Natural killer cell (primary cell): ENCODE measurements at regions not wholly inside any gene's neighbourhood (a gene's known extent, or its start where the extent isn't known, plus 50 kb on each side); places are given as distances from the start of the nearest gene placed in this dataset.

Experiments
- ATAC-seq, 3 donors: fragments of 150-1000 bp in 2 of 3; fragments of 200-7000 bp in 1 of 3; cut with Tn5 transposase; 1 replicate in 1 of 3; 2 replicates in 2 of 3; pipeline ENCODE4 v1.10.0; 2021; ENCODE audit warnings: mild to moderate bottlenecking in 2 of 3, moderate library complexity in 2 of 3
- DNase-seq, 2 donors: peaks; one replicate each; pipeline versions ENCODE4 v3.0.0 to v3.0.0-alpha.2; 2013 to 2021; ENCODE audit warnings: mixed read lengths in 1 of 2
- H3K27ac ChIP-seq: one replicate; pipeline ENCODE4 v1.5.1; 2013; ENCODE audit warnings: mild to moderate bottlenecking, low read length
- H3K27me3 ChIP-seq: one replicate; pipeline ENCODE4 v1.6.1; 2013; ENCODE audit warnings: low read length; ENCODE audit not compliant: control insufficient read depth, insufficient read depth
- H3K36me3 ChIP-seq: one replicate; pipeline ENCODE4 v1.6.1; 2013; ENCODE audit warnings: low read length; ENCODE audit not compliant: control insufficient read depth, insufficient read depth
- H3K4me1 ChIP-seq: one replicate; pipeline ENCODE4 v1.6.1; 2013; ENCODE audit warnings: low read length; ENCODE audit not compliant: control insufficient read depth, insufficient read depth
- H3K4me3 ChIP-seq: one replicate; pipeline ENCODE4 v1.5.1; 2013; ENCODE audit warnings: low read length
- H3K9me3 ChIP-seq: one replicate; pipeline ENCODE4 v1.6.1; 2013; ENCODE audit warnings: low read length; ENCODE audit not compliant: control insufficient read depth, insufficient read depth
- H3K27ac Mint-ChIP-seq, 2 donors: one replicate each; pipeline ENCODE4 v1.8.0; 2022; ENCODE audit warnings: mild to moderate bottlenecking in 2 of 2, mixed read lengths in 2 of 2, moderate library complexity in 1 of 2
- H3K27me3 Mint-ChIP-seq, 2 donors: one replicate each; pipeline ENCODE4 v1.8.0; 2022; ENCODE audit warnings: low read depth in 2 of 2, mixed read lengths in 2 of 2
- H3K36me3 Mint-ChIP-seq: one replicate; pipeline ENCODE4 v1.8.0; 2022; ENCODE audit warnings: mixed read lengths
- H3K4me1 Mint-ChIP-seq, 2 donors: one replicate each; pipeline ENCODE4 v1.8.0; 2022; ENCODE audit warnings: mixed read lengths in 2 of 2
- H3K4me3 Mint-ChIP-seq: one replicate; pipeline ENCODE4 v1.8.0; 2022; ENCODE audit warnings: mild to moderate bottlenecking, moderate library complexity, mixed read lengths
- H3K9me3 Mint-ChIP-seq, 2 donors: one replicate each; pipeline ENCODE4 v1.8.0; 2022; ENCODE audit warnings: mixed read lengths in 2 of 2
- WGBS: methylation state at CpG from one replicate; pipeline ENCODE4 v1.1.7; 2013; ENCODE audit warnings: missing lambda C conversion rate; ENCODE audit not compliant: insufficient coverage; 5-methylcytosine and 5-hydroxymethylcytosine counted together
- intact Hi-C: fragments of 100-400 bp; cut with micrococcal nuclease; formaldehyde crosslinking; loops from one replicate; pipeline ENCODE4 v1.14.2; 2022
- TF ChIP-seq, protein P1 (sequence below): fragments of 200-600 bp; IDR thresholded peaks from one replicate; pipeline ENCODE4 v1.8.0; 2022; ENCODE audit warnings: antibody characterized with exemption

DNA sequence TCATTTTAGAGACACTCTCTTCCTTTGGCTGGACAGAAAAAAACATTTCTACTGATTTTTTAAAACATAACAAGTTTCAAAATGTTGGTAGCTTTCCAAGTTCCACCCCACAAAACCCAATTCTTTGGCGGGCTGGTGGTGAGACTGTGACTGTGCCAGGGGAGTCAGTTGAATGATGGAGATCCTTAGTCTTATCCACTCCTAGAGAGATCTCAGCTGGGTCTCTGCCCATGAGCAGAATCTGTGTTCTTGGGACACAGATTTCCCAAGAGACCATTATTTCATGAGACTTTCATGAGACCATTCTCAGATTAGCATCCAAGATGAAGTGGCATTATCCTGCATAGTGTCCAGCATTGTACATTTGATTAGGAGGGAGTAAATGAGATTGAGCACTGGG is 135.1 kb upstream of the NPHP3 start:
- intact Hi-C loops = no loop called here
- TF ChIP-seq, protein P1, sequence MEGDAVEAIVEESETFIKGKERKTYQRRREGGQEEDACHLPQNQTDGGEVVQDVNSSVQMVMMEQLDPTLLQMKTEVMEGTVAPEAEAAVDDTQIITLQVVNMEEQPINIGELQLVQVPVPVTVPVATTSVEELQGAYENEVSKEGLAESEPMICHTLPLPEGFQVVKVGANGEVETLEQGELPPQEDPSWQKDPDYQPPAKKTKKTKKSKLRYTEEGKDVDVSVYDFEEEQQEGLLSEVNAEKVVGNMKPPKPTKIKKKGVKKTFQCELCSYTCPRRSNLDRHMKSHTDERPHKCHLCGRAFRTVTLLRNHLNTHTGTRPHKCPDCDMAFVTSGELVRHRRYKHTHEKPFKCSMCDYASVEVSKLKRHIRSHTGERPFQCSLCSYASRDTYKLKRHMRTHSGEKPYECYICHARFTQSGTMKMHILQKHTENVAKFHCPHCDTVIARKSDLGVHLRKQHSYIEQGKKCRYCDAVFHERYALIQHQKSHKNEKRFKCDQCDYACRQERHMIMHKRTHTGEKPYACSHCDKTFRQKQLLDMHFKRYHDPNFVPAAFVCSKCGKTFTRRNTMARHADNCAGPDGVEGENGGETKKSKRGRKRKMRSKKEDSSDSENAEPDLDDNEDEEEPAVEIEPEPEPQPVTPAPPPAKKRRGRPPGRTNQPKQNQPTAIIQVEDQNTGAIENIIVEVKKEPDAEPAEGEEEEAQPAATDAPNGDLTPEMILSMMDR = no peak
- H3K9me3 ChIP-seq = no peaks in the 10 kb centered on the region
- no peak for DNase-seq
- no peak overlapping the region for H3K4me3 ChIP-seq
- no peak for ATAC-seq
- Mint-ChIP-seq H3K4me3 (no peak overlapping the region), H3K27me3 (no peaks in the 10 kb centered on the region), H3K36me3 (no peaks in the 10 kb centered on the region), H3K9me3 (peaks cover 0 to 2% of the 10 kb centered on the region in 2 donors), H3K4me1 (no peaks in the 10 kb centered on the region), H3K27ac (no peak overlapping the region)
- no peaks in the 10 kb centered on the region for H3K4me1 ChIP-seq
- no peaks in the 10 kb centered on the region for H3K36me3 ChIP-seq
- H3K27ac ChIP-seq = no peak overlapping the region
- WGBS = no CpG with 5 or more reads among the region's 1 CpG
- no peaks in the 10 kb centered on the region for H3K27me3 ChIP-seq

DNA sequence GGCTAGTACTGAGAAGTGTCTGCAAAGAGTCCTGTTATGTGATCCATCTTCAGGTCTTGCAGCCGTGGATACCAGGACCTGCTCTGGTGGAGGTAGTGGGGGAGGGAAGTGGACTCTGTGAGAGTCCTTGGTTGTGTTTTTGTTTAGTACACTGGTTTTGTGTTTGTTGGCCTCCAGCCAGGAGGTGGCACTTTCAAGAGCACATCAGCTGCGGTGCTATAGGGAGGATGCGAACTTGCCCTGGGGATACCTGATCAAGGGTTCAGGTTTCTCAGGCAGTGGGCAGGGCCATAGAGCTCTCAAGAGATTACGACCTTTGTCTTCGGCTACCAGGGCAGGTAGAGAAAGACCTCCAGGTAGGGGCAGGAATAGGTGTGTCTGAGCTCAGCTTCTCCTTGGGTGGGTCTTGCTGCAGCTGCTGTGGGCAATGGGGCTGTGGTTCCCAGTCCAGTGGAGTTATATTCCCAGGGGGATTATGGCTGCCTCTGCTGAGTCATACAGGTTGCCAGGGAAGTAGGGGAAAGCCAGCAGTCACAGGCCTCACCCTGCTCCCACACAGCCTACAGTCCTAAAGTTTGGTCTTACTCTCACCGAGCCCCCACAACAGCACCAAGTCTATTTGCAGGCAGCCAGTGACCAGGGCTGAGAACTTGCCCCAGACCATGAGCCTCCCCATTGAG is 132.8 kb upstream of the NPHP3 start:
- intact Hi-C loops = no loop called here
- H3K4me1 Mint-ChIP-seq = no peaks in the 10 kb centered on the region
- Histone ChIP-seq H3K4me1 (no peaks in the 10 kb centered on the region), H3K9me3 (no peaks in the 10 kb centered on the region), H3K4me3 (no peak overlapping the region), H3K27ac (no peak overlapping the region), H3K36me3 (no peaks in the 10 kb centered on the region), H3K27me3 (no peaks in the 10 kb centered on the region)
- DNase-seq = no peak
- no peak overlapping the region for H3K27ac Mint-ChIP-seq
- no peak for ATAC-seq
- peaks cover 0 to 2% of the 10 kb centered on the region in 2 donors for H3K9me3 Mint-ChIP-seq
- no peaks in the 10 kb centered on the region for H3K27me3 Mint-ChIP-seq
- WGBS = 94% methylated on average over 6 of the region's 6 CpGs
- H3K36me3 Mint-ChIP-seq = no peaks in the 10 kb centered on the region
- H3K4me3 Mint-ChIP-seq = no peak overlapping the region
- TF ChIP-seq, protein P1 = no peak

DNA sequence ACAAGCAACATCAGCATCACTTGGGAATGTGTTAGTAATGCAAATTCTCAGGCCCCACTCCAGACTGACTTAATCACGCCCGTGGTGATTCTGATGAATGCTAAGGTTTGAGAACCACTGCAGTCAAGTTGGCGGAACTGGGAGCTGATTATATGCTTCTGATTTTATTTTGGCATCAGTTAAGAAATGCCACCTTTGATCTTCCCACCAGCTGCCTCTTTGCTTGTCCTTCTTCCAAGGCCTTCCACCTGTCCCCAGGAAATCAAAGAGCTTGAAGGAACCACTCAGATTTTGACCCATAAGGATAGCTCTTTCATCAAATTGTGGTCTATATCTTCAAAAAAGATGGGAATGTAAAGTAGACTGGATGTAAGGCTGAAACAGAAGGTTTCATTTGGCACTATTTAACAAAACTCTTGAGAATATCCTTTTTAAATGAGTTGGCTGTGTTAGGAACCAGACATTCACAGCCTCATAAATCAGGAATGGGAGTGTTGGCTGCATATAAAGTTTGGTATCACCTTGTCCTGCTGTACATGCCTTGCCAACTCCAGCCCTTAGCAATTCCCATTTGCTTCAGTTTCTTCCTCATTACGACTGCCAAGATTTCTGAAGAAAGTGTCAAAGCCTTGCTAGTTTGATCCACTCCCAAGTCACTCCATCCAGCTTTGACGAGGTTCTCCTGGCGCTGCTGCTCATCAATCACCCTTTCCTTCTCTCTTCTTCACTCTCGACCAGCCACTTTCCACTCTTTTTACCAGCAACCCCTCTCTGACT is 125.8 kb upstream of the NPHP3 start:
- no peaks in the 10 kb centered on the region for H3K4me1 Mint-ChIP-seq
- no peaks in the 10 kb centered on the region for H3K4me1 ChIP-seq
- intact Hi-C loops = no loop called here
- no peak overlapping the region for H3K4me3 Mint-ChIP-seq
- DNase-seq (no peak), ATAC-seq (no peak)
- H3K9me3 Mint-ChIP-seq = peaks cover 2% of the 10 kb centered on the region in 2 donors
- no peaks in the 10 kb centered on the region for H3K36me3 ChIP-seq
- no peak overlapping the region for H3K4me3 ChIP-seq
- 85% methylated on average over 7 of the region's 7 CpGs for WGBS
- H3K27ac ChIP-seq = no peak overlapping the region
- TF ChIP-seq, protein P1 = no peak
- H3K27ac Mint-ChIP-seq = no peak overlapping the region
- H3K27me3 ChIP-seq = no peaks in the 10 kb centered on the region
- H3K36me3 Mint-ChIP-seq = no peaks in the 10 kb centered on the region
- no peaks in the 10 kb centered on the region for H3K27me3 Mint-ChIP-seq
- no peaks in the 10 kb centered on the region for H3K9me3 ChIP-seq
